ENCODE measurements at regions not wholly inside any gene's neighbourhood (a gene's known extent, or its start where the extent isn't known, plus 50 kb on each side); places are given as distances from the start of the nearest gene placed in this dataset.

DNA sequence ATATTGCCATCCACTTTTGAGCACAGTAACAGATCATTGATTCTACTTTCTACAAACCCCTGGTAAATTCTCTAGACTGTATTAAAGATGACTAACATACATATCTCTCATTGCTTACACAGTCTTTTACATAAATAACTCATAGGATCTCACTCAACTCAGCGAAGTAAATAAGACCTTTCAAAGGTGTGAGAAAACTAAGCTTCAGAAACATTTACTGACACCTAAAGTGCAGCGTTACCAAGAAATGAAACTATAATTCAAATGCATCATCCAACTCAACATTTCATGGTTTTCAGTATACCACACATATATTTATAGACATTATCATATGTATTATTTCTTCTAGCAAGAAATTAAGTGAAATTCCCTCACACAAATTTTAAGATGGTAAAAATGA lies 189.8 kb downstream of the METTL4 start:
- TF ChIP-seq, protein P1, sequence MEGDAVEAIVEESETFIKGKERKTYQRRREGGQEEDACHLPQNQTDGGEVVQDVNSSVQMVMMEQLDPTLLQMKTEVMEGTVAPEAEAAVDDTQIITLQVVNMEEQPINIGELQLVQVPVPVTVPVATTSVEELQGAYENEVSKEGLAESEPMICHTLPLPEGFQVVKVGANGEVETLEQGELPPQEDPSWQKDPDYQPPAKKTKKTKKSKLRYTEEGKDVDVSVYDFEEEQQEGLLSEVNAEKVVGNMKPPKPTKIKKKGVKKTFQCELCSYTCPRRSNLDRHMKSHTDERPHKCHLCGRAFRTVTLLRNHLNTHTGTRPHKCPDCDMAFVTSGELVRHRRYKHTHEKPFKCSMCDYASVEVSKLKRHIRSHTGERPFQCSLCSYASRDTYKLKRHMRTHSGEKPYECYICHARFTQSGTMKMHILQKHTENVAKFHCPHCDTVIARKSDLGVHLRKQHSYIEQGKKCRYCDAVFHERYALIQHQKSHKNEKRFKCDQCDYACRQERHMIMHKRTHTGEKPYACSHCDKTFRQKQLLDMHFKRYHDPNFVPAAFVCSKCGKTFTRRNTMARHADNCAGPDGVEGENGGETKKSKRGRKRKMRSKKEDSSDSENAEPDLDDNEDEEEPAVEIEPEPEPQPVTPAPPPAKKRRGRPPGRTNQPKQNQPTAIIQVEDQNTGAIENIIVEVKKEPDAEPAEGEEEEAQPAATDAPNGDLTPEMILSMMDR (IDR thresholded peaks at IDR 0.05), result no peak
- TF ChIP-seq POLR2AphosphoS5 (IDR thresholded peaks at IDR 0.05; ENCODE audit: insufficient read depth in 1 of 2, low read depth in 1 of 2) (no peak), POLR2A (IDR thresholded peaks at IDR 0.05) (no peak)
